Esophagus muscularis mucosa (tissue), 4 donors: ENCODE measurements at regions not wholly inside any gene's neighbourhood (a gene's known extent, or its start where the extent isn't known, plus 50 kb on each side); places are given as distances from the start of the nearest gene placed in this dataset.
"Not testable (repeated sequence)": the region's sequence is repeated elsewhere in the genome, so short reads cannot be mapped to it uniquely, and the experiment has no call there.

Experiments used
- DNase-seq: peaks from one replicate; pipeline ENCODE4 v3.0.0-alpha.2; 2017; ENCODE audit errors: extremely low spot score
- H3K27ac ChIP-seq, 4 donors: fragments of 200-600 bp; sonication (generic); replicated peaks in 1 of 4; 1 replicate in 3 of 4; 2 replicates in 1 of 4; pipeline ENCODE4 v1.5.1; 2016 to 2019; ENCODE audit warnings: mild to moderate bottlenecking in 1 of 4
- H3K27me3 ChIP-seq, 4 donors: fragments of 200-600 bp; sonication (generic); one replicate each; pipeline versions ENCODE4 v1.5.1 to v1.6.0; 2016 to 2019
- H3K36me3 ChIP-seq, 4 donors: fragments of 200-600 bp; sonication (generic); one replicate each; pipeline ENCODE4 v1.5.1; 2016 to 2019
- H3K4me1 ChIP-seq, 4 donors: fragments of 200-600 bp; sonication (generic); one replicate each; pipeline ENCODE4 v1.5.1; 2016 to 2019
- H3K4me3 ChIP-seq, 4 donors: fragments of 200-600 bp; sonication (generic); 1 replicate in 2 of 4; 2 replicates in 2 of 4; pipeline ENCODE4 v1.5.1; 2016 to 2019; ENCODE audit warnings: mild to moderate bottlenecking in 4 of 4, moderate library complexity in 1 of 4
- H3K9me3 ChIP-seq, 4 donors: fragments of 200-600 bp; sonication (generic); 1 replicate in 3 of 4; 2 replicates in 1 of 4; pipeline ENCODE4 v1.5.1; 2016 to 2019
- CTCF ChIP-seq, 3 experiments: fragments of 200-600 bp in 2 of 3; fragments of 450-650 bp in 1 of 3; sonication (generic) in 2 of 3; IDR thresholded peaks; one replicate each; pipeline ENCODE4 v1.5.1; 2017 to 2019; ENCODE audit warnings: antibody characterized with exemption in 3 of 3, mild to moderate bottlenecking in 2 of 3, moderate library complexity in 1 of 3
- EP300 ChIP-seq: sonication (generic); formaldehyde crosslinking; IDR thresholded peaks from one replicate; pipeline ENCODE4 v1.6.1; 2017; ENCODE audit warnings: antibody characterized with exemption
- POLR2A ChIP-seq: fragments of 450-650 bp; IDR thresholded peaks from one replicate; pipeline ENCODE4 v1.6.1; 2017; ENCODE audit warnings: antibody characterized with exemption, moderate library complexity, mild to moderate bottlenecking, low read depth
- POLR2AphosphoS5 ChIP-seq, 2 donors: sonication (generic); formaldehyde crosslinking; IDR thresholded peaks; one replicate each; pipeline ENCODE4 v1.6.1; 2017; ENCODE audit warnings: antibody characterized with exemption in 2 of 2
- WGBS: methylation state at CpG from one replicate; pipeline ENCODE4 v1.1.5; 2018; 5-methylcytosine and 5-hydroxymethylcytosine counted together
- intact Hi-C: fragments of 100-400 bp; cut with DNase I; formaldehyde crosslinking; loops from one replicate; pipeline ENCODE4 v1.15.1; 2023

- no peak for DNase-seq
- Histone ChIP-seq H3K4me3 (no peak overlapping the region), H3K36me3 (no peaks in the 10 kb centered on the region), H3K4me1 (peaks cover 0 to 15% (median 11%) of the 10 kb centered on the region in 4 donors), H3K9me3 (no peaks in the 10 kb centered on the region), H3K27me3 (no peaks in the 10 kb centered on the region), H3K27ac (no peak overlapping the region)
- TF ChIP-seq POLR2A (no peak), EP300 (no peak)
- 74% methylated on average over 7 of the region's 7 CpGs for WGBS
- intact Hi-C loops = no loop called here
These were observed 56.3 kb upstream of the LRIG1 start for GRCh38 chr3:66557170-66557569.

- H3K36me3 ChIP-seq, H3K27ac ChIP-seq, H3K9me3 ChIP-seq, H3K4me3 ChIP-seq, DNase-seq, H3K27me3 ChIP-seq, intact Hi-C loops: not testable (repeated sequence)
- peaks cover 0 to 15% (median 11%) of the 10 kb centered on the region in 4 donors for H3K4me1 ChIP-seq
- 100% methylated on average over 1 of the region's 4 CpGs for WGBS
These were observed 59.1 kb upstream of the LRIG1 start for GRCh38 chr3:66559924-66560323.

GRCh38 chr3:66561367-66561766, 60.5 kb upstream of the LRIG1 start:
- peaks cover 0 to 11% (median 2%) of the 10 kb centered on the region in 4 donors for H3K4me1 ChIP-seq
- H3K4me3 ChIP-seq = no peak overlapping the region
- no peak overlapping the region for H3K27ac ChIP-seq
- no peak for DNase-seq
- TF ChIP-seq POLR2AphosphoS5 (IDR thresholded peaks at IDR 0.05) (no peak), CTCF (IDR thresholded peaks at IDR 0.05) (no peak), POLR2A (no peak), EP300 (no peak)
- H3K36me3 ChIP-seq = no peaks in the 10 kb centered on the region
- H3K9me3 ChIP-seq = no peaks in the 10 kb centered on the region
- intact Hi-C loops = no loop called here
- no peaks in the 10 kb centered on the region for H3K27me3 ChIP-seq

- no peaks in the 10 kb centered on the region for H3K4me1 ChIP-seq
- TF ChIP-seq CTCF (IDR thresholded peaks at IDR 0.05) = no peak
- TF ChIP-seq POLR2A = no peak
- no peak for TF ChIP-seq POLR2AphosphoS5 (IDR thresholded peaks at IDR 0.05)
- no peak for TF ChIP-seq EP300
- 81% methylated on average over 3 of the region's 3 CpGs for WGBS
- no peaks in the 10 kb centered on the region for H3K36me3 ChIP-seq
- DNase-seq = no peak
- H3K9me3 ChIP-seq = no peaks in the 10 kb centered on the region
- no peak overlapping the region for H3K27ac ChIP-seq
- intact Hi-C loops = no loop called here
- no peak overlapping the region for H3K4me3 ChIP-seq
- no peaks in the 10 kb centered on the region for H3K27me3 ChIP-seq
These were observed 64.5 kb upstream of the LRIG1 start for GRCh38 chr3:66565301-66565700.

GRCh38 chr3:66567077-66567476, 66.3 kb upstream of the LRIG1 start:
- intact Hi-C loops = no loop called here

More at GRCh38 chr3:66567077-66567476, 66.3 kb upstream of the LRIG1 start:
- H3K36me3 ChIP-seq = no peaks in the 10 kb centered on the region
- DNase-seq = no peak
- H3K4me3 ChIP-seq = no peak overlapping the region
- H3K27me3 ChIP-seq = no peaks in the 10 kb centered on the region
- peaks cover 0 to 2% (median 1%) of the 10 kb centered on the region in 4 donors for H3K4me1 ChIP-seq
- H3K27ac ChIP-seq = no peak overlapping the region
- 58% methylated on average over 2 of the region's 2 CpGs for WGBS
- no peak for TF ChIP-seq POLR2A
- no peak for TF ChIP-seq CTCF (IDR thresholded peaks at IDR 0.05)
- no peak for TF ChIP-seq POLR2AphosphoS5 (IDR thresholded peaks at IDR 0.05)
- no peak for TF ChIP-seq EP300
- H3K9me3 ChIP-seq = no peaks in the 10 kb centered on the region
